Hepatocyte (in vitro differentiated cells): ENCODE measurements at regions not wholly inside any gene's neighbourhood (a gene's known extent, or its start where the extent isn't known, plus 50 kb on each side); places are given as distances from the start of the nearest gene placed in this dataset.

ENCODE experiments used
- DNase-seq: peaks from one replicate; pipeline ENCODE4 v3.0.0-alpha.2; 2016; ENCODE audit warnings: low spot score
- H2AFZ ChIP-seq: fragments of 200-600 bp; sonication (generic); 2 replicates; pipeline ENCODE4 v1.6.0; 2016; ENCODE audit warnings: antibody characterized with exemption, mild to moderate bottlenecking
- H3K27ac ChIP-seq: fragments of 200-600 bp; sonication (generic); 2 replicates; pipeline ENCODE4 v1.5.1; 2016; ENCODE audit warnings: mild to moderate bottlenecking
- H3K27me3 ChIP-seq: fragments of 200-600 bp; sonication (generic); 2 replicates; pipeline ENCODE4 v1.6.1; 2016
- H3K36me3 ChIP-seq: fragments of 200-600 bp; sonication (generic); replicated peaks from 2 replicates; pipeline ENCODE4 v1.5.1; 2016; ENCODE audit warnings: low read depth; ENCODE audit not compliant: insufficient read depth
- H3K4me1 ChIP-seq: fragments of 200-600 bp; sonication (generic); 2 replicates; pipeline ENCODE4 v1.5.1; 2016; ENCODE audit warnings: mild to moderate bottlenecking, moderate library complexity; ENCODE audit not compliant: insufficient read depth
- H3K4me2 ChIP-seq: fragments of 200-600 bp; sonication (generic); 2 replicates; pipeline ENCODE4 v1.6.0; 2016
- H3K4me3 ChIP-seq: fragments of 200-600 bp; sonication (generic); 2 replicates; pipeline ENCODE4 v1.5.1; 2016; ENCODE audit warnings: mild to moderate bottlenecking
- H3K79me2 ChIP-seq: fragments of 200-600 bp; sonication (generic); 2 replicates; pipeline ENCODE4 v1.6.0; 2017; ENCODE audit warnings: mild to moderate bottlenecking
- H3K9me2 ChIP-seq: fragments of 200-600 bp; sonication (generic); replicated peaks from 2 replicates; pipeline ENCODE4 v1.6.0; 2017; ENCODE audit warnings: mild to moderate bottlenecking; ENCODE audit not compliant: insufficient read depth
- H3K9me3 ChIP-seq: fragments of 200-600 bp; sonication (generic); 2 replicates; pipeline ENCODE4 v1.5.1; 2016; ENCODE audit warnings: low read depth, mild to moderate bottlenecking
- H4K20me1 ChIP-seq: fragments of 200-600 bp; sonication (generic); 2 replicates; pipeline ENCODE4 v1.6.0; 2016; ENCODE audit warnings: mild to moderate bottlenecking; ENCODE audit not compliant: insufficient read depth, poor library complexity, severe bottlenecking
- EZH2 ChIP-seq: fragments of 200-600 bp; sonication (generic); IDR thresholded peaks from 2 replicates; pipeline ENCODE4 v1.6.1; 2016; ENCODE audit warnings: antibody characterized with exemption, mild to moderate bottlenecking, borderline replicate concordance
- EZH2phosphoT487 ChIP-seq: fragments of 200-600 bp; sonication (generic); IDR thresholded peaks from one replicate; pipeline ENCODE4 v1.6.1; 2018; ENCODE audit warnings: antibody characterized with exemption, mild to moderate bottlenecking, low read depth, moderate library complexity; ENCODE audit not compliant: unreplicated experiment, severe bottlenecking
- WGBS: methylation state at CpG from one replicate; pipeline ENCODE4 v1.1.6; 2016; ENCODE audit warnings: low lambda C conversion rate; ENCODE audit errors: missing lambda C conversion rate; 5-methylcytosine and 5-hydroxymethylcytosine counted together
- TF ChIP-seq, protein P1 (sequence below): fragments of 200-600 bp; sonication (generic); IDR thresholded peaks from 2 replicates; pipeline ENCODE4 v1.5.1; 2016; ENCODE audit warnings: antibody characterized with exemption, mild to moderate bottlenecking; ENCODE audit not compliant: poor library complexity

DNA sequence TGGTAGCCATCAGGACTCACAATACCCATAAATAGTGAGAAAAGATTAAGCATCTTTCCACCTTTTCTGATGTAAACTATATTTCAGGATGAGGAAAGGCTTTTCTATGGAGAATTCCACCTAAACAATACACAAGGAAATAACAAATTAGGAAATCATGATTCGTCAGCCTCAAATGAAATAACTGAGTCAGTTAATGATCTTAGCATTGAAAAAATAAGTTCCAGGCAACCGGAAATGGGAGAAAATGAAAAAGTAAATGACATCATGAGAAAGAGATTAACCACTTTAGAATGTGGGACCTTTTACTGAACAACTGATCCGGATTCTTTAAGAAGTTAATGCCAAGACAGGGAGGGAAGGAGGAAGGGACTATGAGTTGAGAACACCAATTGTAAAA lies 742.3 kb downstream of the TNS3 start:
- 87% methylated on average over 3 of the region's 3 CpGs for WGBS
- Histone ChIP-seq H3K4me3 (no peak overlapping the region), H3K4me2 (no peak overlapping the region), H3K36me3 (no peaks in the 10 kb centered on the region), H3K9me3 (no peaks in the 10 kb centered on the region), H3K27me3 (no peaks in the 10 kb centered on the region), H3K27ac (no peak overlapping the region), H2AFZ (no peak overlapping the region), H3K79me2 (no peaks in the 10 kb centered on the region), H3K4me1 (no peaks in the 10 kb centered on the region), H4K20me1 (no peaks in the 10 kb centered on the region), H3K9me2 (no peaks in the 10 kb centered on the region)
- no peak for DNase-seq
- TF ChIP-seq, protein P1, sequence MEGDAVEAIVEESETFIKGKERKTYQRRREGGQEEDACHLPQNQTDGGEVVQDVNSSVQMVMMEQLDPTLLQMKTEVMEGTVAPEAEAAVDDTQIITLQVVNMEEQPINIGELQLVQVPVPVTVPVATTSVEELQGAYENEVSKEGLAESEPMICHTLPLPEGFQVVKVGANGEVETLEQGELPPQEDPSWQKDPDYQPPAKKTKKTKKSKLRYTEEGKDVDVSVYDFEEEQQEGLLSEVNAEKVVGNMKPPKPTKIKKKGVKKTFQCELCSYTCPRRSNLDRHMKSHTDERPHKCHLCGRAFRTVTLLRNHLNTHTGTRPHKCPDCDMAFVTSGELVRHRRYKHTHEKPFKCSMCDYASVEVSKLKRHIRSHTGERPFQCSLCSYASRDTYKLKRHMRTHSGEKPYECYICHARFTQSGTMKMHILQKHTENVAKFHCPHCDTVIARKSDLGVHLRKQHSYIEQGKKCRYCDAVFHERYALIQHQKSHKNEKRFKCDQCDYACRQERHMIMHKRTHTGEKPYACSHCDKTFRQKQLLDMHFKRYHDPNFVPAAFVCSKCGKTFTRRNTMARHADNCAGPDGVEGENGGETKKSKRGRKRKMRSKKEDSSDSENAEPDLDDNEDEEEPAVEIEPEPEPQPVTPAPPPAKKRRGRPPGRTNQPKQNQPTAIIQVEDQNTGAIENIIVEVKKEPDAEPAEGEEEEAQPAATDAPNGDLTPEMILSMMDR = no peak
- TF ChIP-seq EZH2 (no peak), EZH2phosphoT487 (no peak)

DNA sequence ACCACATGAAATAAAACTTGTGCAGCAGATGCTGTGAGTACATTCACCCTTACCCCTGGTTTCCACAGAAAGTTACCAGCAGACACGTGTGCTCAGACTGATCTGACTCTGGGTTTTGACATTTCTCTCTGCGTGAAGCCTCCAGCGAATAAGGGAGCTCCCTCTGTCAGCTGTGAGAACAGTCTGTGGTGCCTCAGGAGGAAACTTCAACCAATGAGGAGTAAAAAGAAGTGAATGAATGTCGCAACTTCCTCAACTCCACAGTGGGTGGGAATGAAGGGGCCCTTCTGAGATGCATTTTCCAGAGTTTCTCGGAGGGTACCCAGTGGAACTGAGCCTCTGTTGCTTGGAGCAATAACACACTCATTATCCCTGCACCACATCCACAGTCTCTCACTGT lies 743.4 kb downstream of the TNS3 start:
- H2AFZ ChIP-seq = no peak overlapping the region
- no peaks in the 10 kb centered on the region for H3K9me2 ChIP-seq
- H3K79me2 ChIP-seq = no peaks in the 10 kb centered on the region
- TF ChIP-seq, protein P1 = no peak
- TF ChIP-seq EZH2 (no peak), EZH2phosphoT487 (no peak)
- no peaks in the 10 kb centered on the region for H3K4me1 ChIP-seq
- no peak overlapping the region for H3K4me3 ChIP-seq
- no peaks in the 10 kb centered on the region for H3K27me3 ChIP-seq
- no peak for DNase-seq
- WGBS = 84% methylated on average over 5 of the region's 5 CpGs
- no peaks in the 10 kb centered on the region for H3K36me3 ChIP-seq
- H4K20me1 ChIP-seq = no peaks in the 10 kb centered on the region
- H3K9me3 ChIP-seq = no peaks in the 10 kb centered on the region
- no peak overlapping the region for H3K4me2 ChIP-seq
- no peak overlapping the region for H3K27ac ChIP-seq

DNA sequence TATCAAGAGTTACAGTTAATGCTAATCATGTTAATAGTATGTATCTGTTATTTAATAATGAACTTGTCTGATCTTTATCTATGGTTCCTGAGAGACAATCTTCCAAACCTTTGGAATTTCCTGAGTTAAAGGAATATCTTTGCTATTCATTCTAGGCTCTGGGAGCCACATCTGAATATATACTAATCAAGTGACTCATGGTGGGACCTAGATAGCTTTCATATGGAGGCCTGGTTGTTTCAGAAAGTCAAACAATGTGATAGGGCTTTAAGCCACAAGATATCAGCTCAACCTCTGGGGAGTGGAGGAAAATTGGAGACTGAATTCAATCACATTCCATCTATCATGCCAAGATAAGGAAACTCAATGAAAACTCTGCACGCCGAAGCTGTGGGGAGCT lies 746.4 kb downstream of the TNS3 start:
- Histone ChIP-seq H2AFZ (no peak overlapping the region), H4K20me1 (no peaks in the 10 kb centered on the region), H3K9me3 (no peaks in the 10 kb centered on the region), H3K36me3 (no peaks in the 10 kb centered on the region), H3K79me2 (no peaks in the 10 kb centered on the region), H3K9me2 (no peaks in the 10 kb centered on the region), H3K4me3 (no peak overlapping the region), H3K27me3 (no peaks in the 10 kb centered on the region), H3K27ac (no peak overlapping the region), H3K4me2 (no peak overlapping the region), H3K4me1 (no peaks in the 10 kb centered on the region)
- TF ChIP-seq EZH2phosphoT487 (no peak), EZH2 (no peak)
- TF ChIP-seq, protein P1 = no peak
- 54% methylated on average over 2 of the region's 2 CpGs for WGBS
- no peak for DNase-seq

DNA sequence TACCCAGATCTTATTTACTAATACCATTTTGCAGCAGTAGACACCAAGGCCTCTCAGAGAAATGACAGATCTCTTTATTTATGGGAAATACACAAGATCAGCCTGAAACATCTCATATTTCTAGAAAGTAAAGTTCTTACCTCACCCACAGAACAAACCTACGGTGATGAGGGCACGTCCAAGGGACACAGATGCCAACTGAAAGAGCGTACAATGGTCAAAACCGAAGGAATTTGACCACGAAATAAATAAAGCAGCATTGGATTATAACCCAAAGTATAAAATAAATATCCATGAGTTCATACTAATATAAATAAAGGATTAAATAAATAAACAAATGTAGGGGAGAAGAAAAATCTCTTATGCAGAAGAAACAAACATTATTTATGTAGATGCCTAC lies 747.0 kb downstream of the TNS3 start:
- no peaks in the 10 kb centered on the region for H3K36me3 ChIP-seq
- H3K27ac ChIP-seq = no peak overlapping the region
- no peak for TF ChIP-seq EZH2phosphoT487
- no peak for TF ChIP-seq EZH2
- TF ChIP-seq, protein P1 = no peak
- no peaks in the 10 kb centered on the region for H3K9me2 ChIP-seq
- no peaks in the 10 kb centered on the region for H3K79me2 ChIP-seq
- no peaks in the 10 kb centered on the region for H4K20me1 ChIP-seq
- H3K9me3 ChIP-seq = no peaks in the 10 kb centered on the region
- H3K4me1 ChIP-seq = no peaks in the 10 kb centered on the region
- no peak overlapping the region for H3K4me3 ChIP-seq
- no peak for DNase-seq
- 88% methylated on average over 5 of the region's 5 CpGs for WGBS
- no peak overlapping the region for H3K4me2 ChIP-seq
- no peak overlapping the region for H2AFZ ChIP-seq
- no peaks in the 10 kb centered on the region for H3K27me3 ChIP-seq
